Middle frontal gyrus (tissue), 1 donor: ENCODE measurements at regions not wholly inside any gene's neighbourhood (a gene's known extent, or its start where the extent isn't known, plus 50 kb on each side); places are given as distances from the start of the nearest gene placed in this dataset.

Source experiments
- DNase-seq: peaks from one replicate; pipeline ENCODE4 v3.0.0-alpha.2; 2015; ENCODE audit warnings: low spot score; ENCODE audit errors: extremely low spot score

DNA sequence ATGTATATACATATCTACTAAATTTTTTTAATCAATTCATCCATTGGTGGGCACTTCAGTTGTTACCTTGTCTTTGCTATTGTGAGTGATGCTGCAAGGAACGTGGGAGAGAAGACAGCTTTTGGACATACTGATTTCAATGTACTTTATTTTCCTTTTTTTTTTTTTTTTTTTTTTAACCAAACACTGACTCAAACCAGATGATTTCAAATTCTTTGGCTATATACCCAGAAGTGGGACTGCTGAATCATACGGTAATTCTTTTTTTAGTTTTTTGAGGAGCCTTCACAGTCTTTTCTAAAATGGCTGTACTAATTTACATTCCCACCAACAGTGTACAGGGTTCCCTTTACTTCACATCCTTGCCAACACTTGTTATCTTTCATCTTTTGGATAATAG lies 204.7 kb downstream of the INSIG2 start:
- no peak for DNase-seq

DNA sequence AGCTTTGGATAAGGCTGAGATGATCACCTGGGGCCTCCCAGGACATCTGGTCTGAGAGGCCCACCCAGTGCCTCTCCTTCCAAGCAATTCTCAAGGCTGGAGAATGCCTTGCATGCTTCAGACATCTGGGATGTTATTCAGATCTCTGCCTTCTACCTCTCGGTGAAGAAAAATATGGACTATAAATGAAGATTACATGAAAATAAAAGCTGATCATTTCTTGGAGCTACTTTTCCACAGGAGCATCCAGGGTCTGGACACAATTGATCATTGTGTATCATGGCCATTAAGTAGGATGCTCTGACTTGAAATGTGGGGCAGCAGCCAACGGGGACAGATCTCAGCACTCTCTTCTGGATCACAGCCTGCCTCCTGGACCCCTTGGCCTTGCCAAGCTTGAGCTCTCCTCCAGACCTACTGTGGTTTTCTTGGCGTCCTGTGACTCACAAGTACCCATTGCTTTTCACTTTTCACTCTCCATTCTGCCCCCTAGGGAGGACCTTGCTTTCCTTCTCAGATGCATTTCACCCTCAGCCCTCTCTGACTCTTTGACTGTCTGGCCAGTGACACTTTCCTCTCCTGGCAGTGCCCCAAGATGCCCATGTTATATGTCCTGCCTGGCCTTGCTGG lies 203.1 kb downstream of the INSIG2 start:
- DNase-seq = no peak

DNA sequence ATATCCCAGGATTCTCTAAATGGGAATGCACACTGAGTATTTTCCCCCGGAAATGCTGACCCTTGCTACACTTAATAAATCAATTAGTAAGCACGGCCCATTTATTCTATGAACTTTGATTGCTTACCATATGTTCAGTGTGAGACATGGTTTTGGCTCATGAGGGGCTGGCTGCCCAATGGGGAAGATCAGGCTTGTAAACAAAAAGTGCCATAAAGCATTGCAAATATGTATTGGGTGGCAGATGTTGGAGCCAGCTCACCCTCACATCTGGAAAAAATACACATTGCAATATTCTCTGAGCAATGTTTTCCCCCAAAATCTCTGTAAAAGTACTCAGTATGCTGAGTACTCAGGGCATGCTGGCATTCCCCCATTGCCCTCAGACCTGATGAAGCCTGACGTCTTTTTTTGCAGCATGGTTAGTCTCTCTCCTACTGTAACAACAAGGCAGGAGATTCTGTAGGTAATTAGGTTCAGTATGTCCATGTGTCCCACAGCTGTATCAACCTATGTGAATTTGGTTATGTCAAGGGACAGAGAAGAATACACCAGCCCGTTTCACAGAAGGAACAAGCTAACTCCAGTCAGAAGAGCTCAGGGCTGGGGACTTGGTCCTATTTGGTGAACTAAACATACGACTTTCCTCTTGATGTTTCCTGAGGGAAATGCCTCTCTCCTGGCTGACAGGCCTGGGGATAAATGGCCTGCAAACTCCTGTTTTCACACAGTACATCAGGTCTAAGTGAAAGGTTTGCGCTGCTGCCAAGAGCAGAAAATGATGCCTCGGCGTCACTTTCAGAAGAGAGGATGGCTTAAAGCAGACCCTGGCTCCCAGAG lies 202.4 kb downstream of the INSIG2 start:
- no peak for DNase-seq

DNA sequence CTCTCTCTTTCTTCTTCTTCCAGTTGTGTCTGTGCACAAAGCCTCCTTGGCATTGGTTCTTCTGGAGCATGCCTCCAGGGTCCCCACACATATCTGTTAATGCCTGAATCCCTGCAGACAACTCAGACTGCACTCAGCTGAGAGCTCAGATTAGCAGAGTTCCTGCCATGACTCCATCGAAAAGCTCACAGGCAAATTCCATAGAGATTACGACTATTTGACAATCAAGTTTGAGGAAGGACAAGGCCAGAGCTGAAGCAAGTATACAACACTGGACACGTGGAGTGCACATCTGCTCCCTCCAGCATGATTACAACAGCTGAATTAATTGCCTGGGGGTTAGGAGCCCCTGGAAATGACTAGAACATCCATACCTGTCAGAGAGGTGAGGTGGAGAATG lies 190.7 kb downstream of the INSIG2 start:
- DNase-seq = no peak

DNA sequence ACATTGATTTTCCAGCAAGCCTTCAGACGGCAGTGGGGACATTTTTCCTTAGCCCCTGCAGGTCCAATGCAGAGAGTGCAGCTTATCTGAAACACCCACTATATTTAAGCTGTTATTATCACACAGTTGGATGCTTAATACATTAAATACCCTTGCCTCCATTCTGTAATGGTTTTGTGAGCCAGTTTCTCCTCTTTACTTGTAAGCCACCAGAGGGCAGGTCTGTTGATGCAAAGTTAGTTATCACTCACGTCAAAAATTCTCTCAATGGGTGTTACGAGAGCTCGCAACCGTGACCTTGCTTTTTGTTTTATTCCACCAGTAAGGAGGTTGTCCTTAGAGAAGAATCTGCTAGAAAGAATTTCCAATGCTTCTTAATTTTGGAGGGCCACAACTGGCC lies 189.8 kb downstream of the INSIG2 start:
- no peak for DNase-seq

DNA sequence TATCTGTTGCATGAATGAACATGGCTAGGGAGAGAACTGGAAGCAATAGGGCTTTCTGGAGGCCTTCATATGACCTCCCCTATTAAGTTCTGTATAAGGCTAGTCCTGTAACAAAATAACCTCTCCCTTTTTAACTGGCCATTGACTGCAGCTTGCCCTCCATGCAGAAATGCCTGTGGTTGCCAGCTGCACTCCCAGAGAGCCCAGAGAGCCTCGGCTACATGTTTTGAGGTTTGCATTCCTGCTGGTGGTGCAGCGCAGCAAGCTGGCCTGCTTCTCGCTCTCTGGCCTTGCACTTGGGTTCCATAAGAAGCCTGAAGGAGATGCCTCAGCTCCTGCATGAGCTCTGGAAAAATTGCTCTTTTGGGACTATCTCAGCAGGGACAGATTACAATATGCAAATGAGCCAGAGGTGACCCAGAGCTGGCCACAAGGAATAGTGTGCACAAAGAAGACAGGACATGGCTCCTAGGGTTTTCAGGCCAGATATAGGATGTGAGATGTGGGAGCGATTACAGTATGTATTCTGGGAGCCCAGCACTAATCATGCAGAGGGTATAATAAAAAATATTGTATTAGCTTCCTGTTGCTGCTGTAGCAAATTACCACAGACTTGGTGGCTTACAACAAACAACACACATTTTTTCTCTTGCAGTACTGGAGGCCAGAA lies 186.7 kb downstream of the INSIG2 start:
- no peak for DNase-seq

DNA sequence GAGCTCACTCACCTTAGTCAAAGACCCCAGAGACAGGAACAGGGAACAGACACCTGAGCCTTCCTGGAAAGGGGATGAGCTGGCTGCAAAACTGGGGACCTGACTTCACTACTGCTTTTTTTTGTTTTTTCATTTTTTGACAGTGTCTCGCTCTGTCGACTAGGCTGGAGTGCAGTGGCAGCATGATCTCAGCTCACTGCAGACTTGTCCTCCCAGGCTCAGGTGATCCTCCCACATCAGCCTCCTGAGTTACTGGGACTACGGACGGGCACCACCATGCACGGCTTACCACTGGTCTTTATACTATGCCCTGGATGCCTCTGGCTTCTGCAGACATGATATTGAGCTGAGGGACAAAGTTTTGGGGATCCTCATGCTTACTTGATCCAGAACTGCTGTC lies 184.1 kb downstream of the INSIG2 start:
- DNase-seq = no peak

DNA sequence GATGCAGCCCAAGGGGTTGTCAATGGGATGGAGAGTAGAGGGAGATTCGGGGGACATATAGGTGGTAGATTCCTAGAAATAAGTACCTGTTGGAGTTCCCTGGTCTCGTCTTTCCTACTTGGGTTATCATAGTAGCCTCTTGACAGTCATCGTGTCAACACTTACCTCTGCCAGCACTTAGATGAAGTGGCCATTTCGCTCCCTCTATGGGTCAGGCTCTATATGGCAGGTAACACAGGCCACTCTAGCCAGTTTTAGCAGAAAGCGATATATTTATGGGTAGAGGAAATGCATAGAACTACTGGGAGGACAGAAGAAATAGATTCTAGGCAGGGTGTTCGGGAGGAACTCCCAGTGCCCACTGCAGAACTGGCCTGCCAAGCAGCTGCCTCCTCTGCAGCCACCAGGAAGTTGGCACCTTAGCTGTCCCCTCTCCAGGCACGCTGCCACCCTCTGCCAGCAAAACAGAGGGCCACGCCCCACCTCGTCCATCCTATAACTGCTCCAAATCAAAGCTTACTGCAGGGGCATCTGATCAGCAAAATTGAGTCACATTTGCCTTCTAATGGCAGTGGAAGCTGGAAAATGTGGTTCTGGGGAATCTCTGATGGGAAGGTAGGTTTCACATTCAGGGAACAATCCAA lies 181.3 kb downstream of the INSIG2 start:
- no peak for DNase-seq

DNA sequence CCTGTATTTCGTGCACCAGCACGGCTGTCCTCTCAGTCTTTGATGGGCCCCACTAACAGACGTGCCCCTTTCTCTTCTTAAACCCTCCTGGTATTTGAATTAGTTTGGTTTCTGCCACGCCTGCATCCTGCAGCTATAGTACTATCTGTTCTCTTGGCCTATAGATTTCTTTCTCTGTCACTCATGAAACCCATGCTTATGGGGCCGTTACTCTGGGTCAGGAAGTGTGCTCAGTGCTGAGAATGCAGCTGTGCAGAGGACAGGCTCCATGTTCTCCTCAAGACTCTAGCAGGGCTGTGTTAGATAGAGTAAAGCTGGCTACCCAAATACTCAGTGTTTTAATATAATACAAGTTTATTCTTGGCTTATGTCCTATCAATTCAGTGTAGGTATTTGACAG lies 180.0 kb downstream of the INSIG2 start:
- DNase-seq = no peak

DNA sequence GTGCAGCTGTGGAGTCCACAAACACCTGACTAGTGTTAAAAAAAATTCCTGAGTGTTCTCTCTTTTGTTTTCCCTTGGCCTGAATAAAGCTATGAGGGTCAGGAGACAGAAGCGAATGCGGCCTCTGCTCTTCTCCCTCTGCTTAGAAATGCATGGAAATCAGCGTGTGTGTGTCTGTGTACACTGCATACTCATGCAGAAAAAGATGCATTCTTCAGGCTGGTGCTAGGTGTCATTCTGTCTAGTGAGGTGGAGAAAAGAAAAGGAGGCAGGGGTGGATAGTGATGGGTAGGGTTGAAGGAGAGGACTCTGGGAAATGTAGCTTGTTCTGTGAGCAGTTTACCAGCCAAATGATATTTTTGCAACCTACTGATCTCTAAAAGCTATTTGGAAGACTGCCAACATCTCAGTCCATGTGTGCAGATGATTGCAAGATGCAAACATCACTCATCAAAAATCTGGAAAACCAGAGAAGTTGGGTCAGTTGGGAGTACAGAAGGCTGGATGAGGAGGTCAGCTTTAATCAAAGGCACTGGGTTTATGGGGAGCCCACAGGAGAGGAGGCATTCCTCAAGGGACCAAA lies 177.7 kb downstream of the INSIG2 start:
- DNase-seq = no peak

DNA sequence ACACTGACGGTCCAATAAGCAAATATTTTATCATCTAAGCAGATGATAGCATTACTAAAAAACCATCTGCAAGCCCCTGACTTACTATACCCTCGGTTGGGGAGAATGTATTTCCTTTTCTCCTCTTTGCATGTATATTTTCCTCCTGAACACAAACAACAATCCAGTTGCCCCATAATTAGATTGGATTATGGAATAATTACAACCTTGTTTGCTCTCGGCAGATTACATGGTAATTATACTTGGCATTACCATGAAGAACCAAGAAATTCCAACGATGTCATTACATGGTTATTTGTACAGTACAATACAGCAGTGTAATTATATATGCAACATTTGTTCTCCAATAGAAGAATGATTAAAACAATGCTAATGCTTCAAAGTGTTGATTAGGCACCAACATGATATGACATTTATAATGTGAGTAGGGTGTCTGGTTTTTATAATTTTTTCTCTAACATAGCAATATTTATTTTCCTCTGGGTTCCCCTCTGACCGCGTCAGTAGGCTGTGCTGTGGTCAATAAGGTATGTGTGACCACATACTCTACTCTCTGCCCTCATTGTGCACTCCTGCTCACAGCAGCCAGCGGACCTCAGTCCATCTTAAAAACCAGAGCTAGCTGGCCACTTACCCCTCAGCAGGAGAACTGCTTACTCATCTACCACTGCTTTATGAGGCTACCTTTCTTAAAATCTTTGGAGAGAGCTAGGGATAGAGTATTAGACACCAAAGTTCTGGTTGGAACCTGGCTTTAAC lies 176.1 kb downstream of the INSIG2 start:
- no peak for DNase-seq

DNA sequence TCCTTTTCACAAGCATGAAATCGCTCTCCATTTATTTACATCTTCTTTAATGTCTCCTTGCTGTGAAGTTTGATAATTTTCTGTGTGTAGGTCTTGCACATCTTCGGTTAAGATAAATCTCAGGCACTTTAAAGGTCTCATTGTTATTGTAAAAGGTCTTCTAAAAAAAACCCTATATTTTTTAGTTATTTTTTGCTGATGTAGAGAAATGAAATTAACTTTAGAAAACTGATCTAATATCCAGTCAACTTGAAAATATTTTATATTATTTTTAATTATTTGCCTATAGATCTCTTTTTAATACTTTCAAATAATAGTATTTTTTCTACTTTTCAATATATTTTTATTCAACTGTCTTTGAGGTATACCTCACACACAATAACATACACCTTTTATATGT lies 169.4 kb downstream of the INSIG2 start:
- DNase-seq = no peak

DNA sequence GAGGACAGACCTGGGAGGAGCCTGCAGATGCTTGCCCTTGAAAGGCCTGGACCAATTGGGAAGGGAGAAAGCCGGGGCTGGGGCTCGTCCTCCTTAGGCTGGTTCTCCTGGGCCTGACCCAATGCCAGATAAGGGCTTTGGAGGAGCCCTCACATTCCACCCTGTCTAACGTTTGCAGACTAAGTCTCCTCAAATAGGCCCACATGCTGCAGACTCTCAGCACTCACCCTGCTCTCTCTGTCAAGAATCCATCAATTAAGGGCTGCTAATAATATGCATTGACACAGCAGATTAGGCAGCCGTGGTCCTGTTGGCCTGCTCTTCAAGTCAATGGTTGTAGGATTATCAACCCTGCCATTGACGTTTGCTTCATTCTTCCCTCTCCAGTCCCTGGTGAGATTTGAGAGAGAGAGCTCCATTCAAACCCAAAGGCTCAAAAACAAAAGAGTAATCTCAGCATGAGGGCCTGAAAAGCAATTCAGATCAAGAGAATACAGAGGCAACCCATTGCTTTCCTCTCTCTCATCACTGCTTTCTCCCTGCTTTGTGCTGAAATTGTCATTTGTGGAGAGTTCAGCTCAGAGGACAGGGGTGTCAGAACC lies 167.6 kb downstream of the INSIG2 start:
- no peak for DNase-seq

DNA sequence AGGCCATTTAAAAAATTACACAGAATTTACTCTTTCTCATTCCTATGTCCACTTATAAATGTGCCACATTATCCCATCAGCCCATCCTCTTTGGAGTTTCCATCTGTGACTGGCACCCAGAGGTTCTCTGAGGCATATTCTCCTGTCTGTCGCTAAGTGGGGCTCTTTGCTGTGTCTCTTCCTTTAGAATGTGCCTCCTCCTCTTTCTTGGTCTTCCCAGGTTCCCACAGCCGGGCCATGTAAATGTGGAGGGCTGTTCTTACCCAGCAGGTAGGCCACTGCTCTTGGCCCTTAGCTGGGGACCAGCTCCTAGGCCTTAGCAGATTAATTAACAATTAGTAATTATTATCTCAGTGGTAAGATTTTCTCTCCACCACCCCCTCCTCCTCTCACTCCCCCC lies 167.0 kb downstream of the INSIG2 start:
- no peak for DNase-seq

DNA sequence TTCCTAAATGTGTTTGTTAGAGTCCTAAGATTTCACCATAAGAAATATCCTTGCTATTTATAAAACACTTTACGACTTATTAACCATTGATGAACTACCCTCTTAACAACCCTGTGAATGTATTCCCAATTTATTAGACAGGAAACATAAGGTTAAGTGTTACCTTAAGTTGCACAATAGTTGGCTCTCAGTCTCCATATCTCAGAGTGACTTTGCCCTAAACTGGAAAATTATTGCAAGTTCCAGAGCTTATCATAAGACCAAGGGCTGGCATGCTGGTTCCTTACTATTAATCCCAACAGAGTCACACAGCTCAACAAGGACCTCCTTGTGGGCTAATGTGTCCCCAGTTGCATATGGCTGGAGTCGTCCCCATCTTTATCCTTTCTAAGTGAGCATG lies 165.8 kb downstream of the INSIG2 start:
- DNase-seq = no peak

DNA sequence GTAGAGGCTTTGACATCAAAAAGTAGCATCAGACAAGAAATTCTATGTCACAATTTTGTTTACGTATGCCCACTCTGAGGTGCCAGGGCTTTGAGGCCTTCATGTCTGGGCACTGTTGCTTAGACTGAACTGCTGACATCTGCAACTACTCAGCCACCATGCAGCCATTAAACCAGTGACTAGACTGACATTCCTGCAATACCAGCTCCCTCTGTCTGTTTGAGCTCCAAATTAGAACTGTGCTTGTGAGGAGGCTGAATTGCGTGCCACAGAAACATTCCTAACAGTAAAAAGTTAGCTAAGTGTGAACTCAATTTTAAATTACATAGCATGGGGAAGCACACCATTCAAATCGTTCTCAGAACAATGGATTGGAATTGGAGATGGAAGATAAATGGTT lies 163.2 kb downstream of the INSIG2 start:
- DNase-seq = no peak

DNA sequence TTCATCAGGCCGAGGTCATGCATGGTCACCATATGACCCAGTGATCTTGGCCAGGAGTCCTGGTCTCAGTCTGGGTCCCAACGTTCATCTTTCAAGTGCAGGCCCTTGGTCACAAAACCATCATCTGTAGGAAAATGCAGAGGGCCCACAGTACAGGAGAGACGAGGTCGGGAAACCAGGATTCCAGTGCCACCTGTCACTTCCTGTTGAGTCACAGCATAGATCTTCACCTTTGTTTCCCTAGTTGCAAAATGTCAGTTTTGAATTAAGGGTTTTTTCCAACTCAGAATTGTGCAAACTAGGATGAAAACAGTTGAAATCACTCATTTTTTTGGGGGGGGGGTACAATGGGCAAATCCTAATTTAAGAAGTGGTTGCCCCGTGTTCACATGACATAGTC lies 162.2 kb downstream of the INSIG2 start:
- no peak for DNase-seq

DNA sequence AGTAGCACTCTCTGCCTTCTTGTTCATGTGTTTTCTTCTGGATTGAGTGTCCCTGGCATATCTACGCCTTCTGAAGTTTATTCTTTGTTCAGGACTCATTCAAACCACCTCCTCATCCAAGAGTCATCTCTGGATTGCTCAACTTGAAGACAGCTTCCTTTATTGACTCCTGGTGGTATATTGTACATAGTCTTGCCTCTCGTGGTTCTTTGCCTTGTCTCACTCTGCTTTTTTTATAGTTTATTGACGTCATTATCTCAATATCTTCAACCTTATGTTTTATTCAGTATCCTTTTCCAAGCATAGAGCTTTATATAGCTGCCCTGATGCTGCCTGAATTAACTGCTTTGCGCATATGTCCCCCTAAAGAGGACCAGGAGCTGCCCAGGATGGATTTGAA lies 161.7 kb downstream of the INSIG2 start:
- DNase-seq = no peak

DNA sequence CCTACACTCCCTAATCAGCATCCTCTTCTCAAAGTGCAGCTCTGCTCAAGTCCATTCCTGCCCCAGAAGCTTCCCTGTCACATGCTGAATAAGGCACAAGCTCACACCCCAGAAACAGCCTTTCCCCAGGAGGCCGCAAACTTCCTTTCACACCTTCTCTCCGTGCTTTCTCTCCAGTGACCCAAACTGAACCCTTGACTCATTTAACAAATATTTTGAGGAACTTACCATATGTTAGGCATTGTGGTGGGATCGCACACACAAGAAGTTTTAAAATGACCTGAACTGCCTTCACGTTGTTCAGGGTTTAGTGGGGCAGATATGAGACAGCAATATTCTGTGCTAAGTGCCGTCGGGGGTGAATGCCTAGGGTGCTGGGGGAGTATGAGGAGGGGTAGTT lies 161.3 kb downstream of the INSIG2 start:
- no peak for DNase-seq

DNA sequence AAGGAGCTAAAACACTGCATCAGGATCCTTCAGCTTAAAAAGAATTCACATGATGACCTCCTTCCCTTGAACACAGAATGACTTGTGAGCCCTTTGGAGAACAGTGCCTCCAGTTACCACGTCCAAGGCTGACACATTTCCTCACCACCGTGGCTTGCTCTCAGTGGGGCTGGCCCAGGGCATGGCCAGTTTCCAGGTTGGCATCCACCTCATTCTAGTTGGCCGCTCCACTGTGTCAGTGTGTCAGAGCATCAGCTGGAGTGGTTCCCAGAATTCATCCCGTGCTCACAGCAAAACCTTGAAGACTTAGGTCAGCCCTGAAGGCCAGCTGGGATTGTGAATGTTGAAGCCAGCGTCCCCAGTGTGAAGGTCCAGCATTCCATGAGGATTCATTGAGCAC lies 158.5 kb downstream of the INSIG2 start:
- DNase-seq = no peak

DNA sequence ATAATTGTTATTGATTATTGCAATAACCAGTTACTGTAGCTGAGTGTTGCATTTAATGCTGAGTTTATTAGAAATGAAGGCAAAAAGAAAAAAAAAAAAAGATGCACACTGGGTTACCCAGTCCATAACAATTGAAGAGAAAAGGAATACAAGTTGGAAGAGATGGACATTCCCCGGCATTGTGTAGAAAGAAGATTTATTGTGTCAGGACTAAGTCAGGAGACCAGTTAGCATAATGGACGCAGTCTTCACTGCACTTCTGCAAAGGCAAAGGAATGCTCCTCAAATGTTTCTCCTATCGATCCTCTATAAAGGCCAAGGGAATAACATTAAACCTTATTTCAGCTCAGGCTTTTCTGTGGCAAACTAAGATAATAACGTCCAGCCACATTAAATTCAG lies 157.8 kb downstream of the INSIG2 start:
- DNase-seq = no peak
